ENCODE measurements at regions not wholly inside any gene's neighbourhood (a gene's known extent, or its start where the extent isn't known, plus 50 kb on each side); places are given as distances from the start of the nearest gene placed in this dataset.

DNA sequence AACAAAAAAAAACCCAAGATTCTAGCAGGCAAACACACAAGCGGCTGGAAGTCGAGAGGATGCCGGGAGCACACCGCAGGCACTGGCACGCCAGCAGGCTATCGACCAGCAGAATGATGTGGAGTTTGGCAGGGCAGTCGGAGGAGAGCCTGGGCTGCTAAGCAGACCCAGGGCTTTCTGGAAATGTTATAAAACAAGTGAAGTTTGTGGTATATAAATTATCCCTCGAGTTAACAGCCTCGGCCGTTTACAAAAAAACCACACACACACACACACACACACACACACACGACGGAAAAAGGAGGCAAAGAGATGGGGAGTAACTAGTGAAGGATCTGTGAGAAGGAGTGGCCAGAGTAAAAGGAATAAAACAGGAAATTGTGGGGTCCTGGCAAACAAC, 87.2 kb upstream of the IVNS1ABP start:
- Histone ChIP-seq H3K27me3 (replicated peaks; ENCODE audit: control insufficient read depth, insufficient read depth, low read length, poor library complexity, severe bottlenecking) (no peaks in the 10 kb centered on the region), H3K36me3 (ENCODE audit: control insufficient read depth, insufficient read depth, low read length) (no peaks in the 10 kb centered on the region), H3K4me3 (ENCODE audit: insufficient read depth, low read depth, low read length, poor library complexity, severe bottlenecking) (no peak overlapping the region), H3K4me1 (ENCODE audit: control insufficient read depth, insufficient read depth, low read length, poor library complexity, severe bottlenecking) (no peaks in the 10 kb centered on the region), H3K27ac (ENCODE audit: insufficient read depth, low read length, poor library complexity, severe bottlenecking) (no peak overlapping the region), H3K9me3 (ENCODE audit: control insufficient read depth, low read length) (no peaks in the 10 kb centered on the region)
- no peak for DNase-seq

DNA sequence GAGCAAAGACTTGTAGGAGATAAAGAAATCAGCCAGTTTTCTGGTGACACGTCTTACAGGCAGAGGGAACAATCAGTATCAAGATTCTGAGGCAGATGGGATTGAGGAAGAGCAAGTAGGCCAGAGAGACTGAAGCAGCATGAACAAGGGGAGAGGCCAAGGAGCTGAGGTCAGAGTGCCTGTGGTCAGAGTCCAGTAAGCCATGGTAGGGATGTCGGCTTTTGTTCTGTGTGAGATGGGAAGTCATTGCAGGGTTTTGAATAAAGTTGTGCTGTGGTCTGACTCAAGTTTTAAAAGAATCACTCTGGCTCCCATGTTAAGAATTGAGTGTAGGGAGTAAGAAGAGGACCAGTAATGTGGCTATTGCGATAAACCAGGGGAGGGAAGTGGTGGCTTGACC, 85.9 kb upstream of the IVNS1ABP start:
- Histone ChIP-seq H3K27ac (ENCODE audit: insufficient read depth, low read length, poor library complexity, severe bottlenecking) (no peak overlapping the region), H3K4me3 (ENCODE audit: insufficient read depth, low read depth, low read length, poor library complexity, severe bottlenecking) (no peak overlapping the region)

DNA sequence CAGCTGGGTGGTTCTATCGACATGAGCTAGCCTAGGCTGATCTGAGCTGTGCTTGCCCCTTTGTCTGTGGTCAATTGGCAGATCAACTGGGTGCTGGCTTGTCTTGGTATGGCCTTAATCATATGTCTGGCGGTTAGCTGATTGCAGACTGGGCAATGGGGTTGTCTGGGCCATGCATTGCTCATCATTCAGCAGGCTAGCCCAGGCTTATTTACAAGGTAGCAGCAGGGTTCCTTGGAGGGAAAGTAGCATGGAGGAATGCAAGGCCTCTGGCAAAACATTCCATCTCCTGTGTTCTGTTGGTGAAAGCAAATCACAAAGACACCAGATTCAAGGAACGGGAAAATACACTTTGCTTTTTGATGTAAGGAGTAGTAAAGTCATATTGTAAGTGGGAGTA, 84.0 kb upstream of the IVNS1ABP start:
- Histone ChIP-seq H3K9me3 (ENCODE audit: control insufficient read depth, low read length) (no peaks in the 10 kb centered on the region), H3K27ac (ENCODE audit: insufficient read depth, low read length, poor library complexity, severe bottlenecking) (no peak overlapping the region), H3K36me3 (ENCODE audit: control insufficient read depth, insufficient read depth, low read length) (no peaks in the 10 kb centered on the region), H3K4me1 (ENCODE audit: control insufficient read depth, insufficient read depth, low read length, poor library complexity, severe bottlenecking) (no peaks in the 10 kb centered on the region), H3K27me3 (replicated peaks; ENCODE audit: control insufficient read depth, insufficient read depth, low read length, poor library complexity, severe bottlenecking) (no peaks in the 10 kb centered on the region), H3K4me3 (ENCODE audit: insufficient read depth, low read depth, low read length, poor library complexity, severe bottlenecking) (no peak overlapping the region)
- no peak for DNase-seq

More for the DNA sequence above, 85.9 kb upstream of the IVNS1ABP start:
- Histone ChIP-seq H3K4me1 (ENCODE audit: control insufficient read depth, insufficient read depth, low read length, poor library complexity, severe bottlenecking) (no peaks in the 10 kb centered on the region), H3K36me3 (ENCODE audit: control insufficient read depth, insufficient read depth, low read length) (no peaks in the 10 kb centered on the region), H3K9me3 (ENCODE audit: control insufficient read depth, low read length) (no peaks in the 10 kb centered on the region), H3K27me3 (replicated peaks; ENCODE audit: control insufficient read depth, insufficient read depth, low read length, poor library complexity, severe bottlenecking) (no peaks in the 10 kb centered on the region)
- no peak for DNase-seq

DNA sequence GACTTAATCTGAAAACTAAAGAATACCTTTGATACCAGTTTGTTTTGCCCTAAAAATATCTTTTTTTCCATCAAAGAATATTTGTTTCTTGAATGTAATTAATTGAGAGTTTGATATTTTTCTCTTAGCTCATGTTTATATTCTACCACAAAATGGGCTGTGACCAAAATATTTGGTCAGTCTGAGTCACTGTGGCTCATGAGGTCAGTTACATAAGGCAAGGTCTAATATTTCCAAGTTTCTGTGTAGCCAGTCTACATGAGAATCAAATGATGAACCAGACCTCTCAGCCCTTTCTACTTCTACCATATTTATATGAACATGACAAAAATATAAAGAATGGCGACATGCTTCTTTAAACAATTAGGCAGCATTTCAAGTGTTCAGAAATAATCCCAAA, 83.0 kb upstream of the IVNS1ABP start:
- Histone ChIP-seq H3K27me3 (replicated peaks; ENCODE audit: control insufficient read depth, insufficient read depth, low read length, poor library complexity, severe bottlenecking) (no peaks in the 10 kb centered on the region), H3K4me3 (ENCODE audit: insufficient read depth, low read depth, low read length, poor library complexity, severe bottlenecking) (no peak overlapping the region), H3K9me3 (ENCODE audit: control insufficient read depth, low read length) (no peaks in the 10 kb centered on the region), H3K4me1 (ENCODE audit: control insufficient read depth, insufficient read depth, low read length, poor library complexity, severe bottlenecking) (no peaks in the 10 kb centered on the region), H3K36me3 (ENCODE audit: control insufficient read depth, insufficient read depth, low read length) (no peaks in the 10 kb centered on the region), H3K27ac (ENCODE audit: insufficient read depth, low read length, poor library complexity, severe bottlenecking) (no peak overlapping the region)
- no peak for DNase-seq

DNA sequence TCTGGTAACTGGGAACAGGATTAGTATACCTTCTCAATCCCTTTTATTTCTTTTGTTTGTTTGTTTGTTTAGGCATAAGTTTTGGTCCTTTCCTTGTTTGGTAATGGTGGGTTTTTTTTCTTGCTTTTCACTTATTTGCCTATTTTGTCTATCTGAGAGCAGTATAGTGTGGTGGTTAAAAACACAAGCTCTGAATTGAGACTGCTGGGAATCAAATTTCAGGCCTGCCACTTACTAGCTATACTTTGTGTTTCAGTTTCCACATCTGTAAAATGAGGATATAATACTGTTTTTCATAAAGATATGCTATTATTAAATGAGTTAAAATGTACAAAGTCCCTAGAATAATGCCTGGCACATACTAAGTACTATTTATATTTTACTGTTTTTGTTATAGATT, 81.6 kb upstream of the IVNS1ABP start:
- no peak for DNase-seq
- Histone ChIP-seq H3K4me3 (ENCODE audit: insufficient read depth, low read depth, low read length, poor library complexity, severe bottlenecking) (no peak overlapping the region), H3K27ac (ENCODE audit: insufficient read depth, low read length, poor library complexity, severe bottlenecking) (no peak overlapping the region), H3K27me3 (replicated peaks; ENCODE audit: control insufficient read depth, insufficient read depth, low read length, poor library complexity, severe bottlenecking) (no peaks in the 10 kb centered on the region), H3K4me1 (ENCODE audit: control insufficient read depth, insufficient read depth, low read length, poor library complexity, severe bottlenecking) (no peaks in the 10 kb centered on the region), H3K9me3 (ENCODE audit: control insufficient read depth, low read length) (no peaks in the 10 kb centered on the region), H3K36me3 (ENCODE audit: control insufficient read depth, insufficient read depth, low read length) (no peaks in the 10 kb centered on the region)

DNA sequence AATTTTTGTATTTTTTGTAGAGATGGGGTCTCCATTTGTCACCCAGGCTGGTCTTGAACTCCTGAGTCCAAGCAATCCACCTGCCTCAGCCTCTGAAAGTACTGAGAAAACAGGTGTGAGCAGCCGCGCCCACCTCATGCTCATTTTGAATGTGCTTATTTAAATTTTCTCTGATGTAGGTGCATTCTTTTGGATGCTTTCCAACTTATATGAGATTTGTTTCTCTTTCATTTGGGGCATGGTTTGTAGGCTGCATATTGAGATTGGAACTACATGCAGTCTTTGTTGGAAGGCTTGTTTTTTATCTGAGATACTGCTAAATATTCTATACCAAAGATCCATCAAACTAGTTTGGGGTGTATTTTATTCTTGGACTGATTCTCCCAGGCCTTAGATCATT, 81.0 kb upstream of the IVNS1ABP start:
- no peak for DNase-seq
- Histone ChIP-seq H3K4me3 (ENCODE audit: insufficient read depth, low read depth, low read length, poor library complexity, severe bottlenecking) (no peak overlapping the region), H3K36me3 (ENCODE audit: control insufficient read depth, insufficient read depth, low read length) (no peaks in the 10 kb centered on the region), H3K27ac (ENCODE audit: insufficient read depth, low read length, poor library complexity, severe bottlenecking) (no peak overlapping the region), H3K4me1 (ENCODE audit: control insufficient read depth, insufficient read depth, low read length, poor library complexity, severe bottlenecking) (no peaks in the 10 kb centered on the region), H3K9me3 (ENCODE audit: control insufficient read depth, low read length) (no peaks in the 10 kb centered on the region), H3K27me3 (replicated peaks; ENCODE audit: control insufficient read depth, insufficient read depth, low read length, poor library complexity, severe bottlenecking) (no peaks in the 10 kb centered on the region)

DNA sequence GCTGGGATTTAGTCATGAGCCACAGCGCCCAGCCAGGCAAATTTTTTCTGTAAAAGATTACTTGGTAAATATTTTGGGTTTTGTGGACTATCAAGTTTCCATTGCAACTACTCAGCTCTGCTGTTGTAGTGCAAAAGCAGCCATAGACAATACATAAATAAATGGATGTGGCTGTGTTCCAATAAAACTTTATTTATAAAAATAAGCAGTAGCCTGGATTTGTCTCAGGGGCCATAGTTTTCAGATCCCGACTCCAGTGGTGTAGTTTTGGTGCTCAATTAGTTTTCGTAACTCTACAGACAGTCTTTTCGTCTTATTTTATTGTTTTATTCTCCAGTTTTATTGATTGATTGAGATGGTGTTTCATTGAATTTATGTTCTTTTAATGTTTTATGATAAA, 80.1 kb upstream of the IVNS1ABP start:
- no peaks in the 10 kb centered on the region for H3K4me1 ChIP-seq (ENCODE audit: control insufficient read depth, insufficient read depth, low read length, poor library complexity, severe bottlenecking)
- DNase-seq = no peak
- no peaks in the 10 kb centered on the region for H3K36me3 ChIP-seq (ENCODE audit: control insufficient read depth, insufficient read depth, low read length)
- H3K4me3 ChIP-seq (ENCODE audit: insufficient read depth, low read depth, low read length, poor library complexity, severe bottlenecking) = no peak overlapping the region
- H3K9me3 ChIP-seq (ENCODE audit: control insufficient read depth, low read length) = no peaks in the 10 kb centered on the region
- H3K27me3 ChIP-seq (replicated peaks; ENCODE audit: control insufficient read depth, insufficient read depth, low read length, poor library complexity, severe bottlenecking) = no peaks in the 10 kb centered on the region
- H3K27ac ChIP-seq (ENCODE audit: insufficient read depth, low read length, poor library complexity, severe bottlenecking) = no peak overlapping the region

DNA sequence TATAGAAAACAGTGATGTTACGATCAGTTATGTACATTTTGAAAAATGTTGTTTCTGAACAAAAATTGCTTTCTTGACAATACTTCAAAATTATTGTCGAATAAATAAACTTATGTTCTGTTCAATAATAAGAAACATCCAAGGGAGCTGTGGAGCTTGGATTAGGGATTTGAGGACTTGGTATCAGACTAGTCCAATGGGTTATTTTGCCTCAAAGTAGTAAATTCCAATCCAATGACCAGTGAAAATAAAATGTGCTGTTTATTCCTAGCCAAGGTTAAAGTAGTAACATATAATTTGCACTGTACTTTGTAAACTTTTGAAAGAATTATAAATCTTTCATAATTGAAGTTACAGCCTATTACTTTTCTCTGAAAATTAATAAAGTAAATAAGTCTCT, 79.1 kb upstream of the IVNS1ABP start:
- no peaks in the 10 kb centered on the region for H3K9me3 ChIP-seq (ENCODE audit: control insufficient read depth, low read length)
- H3K4me1 ChIP-seq (ENCODE audit: control insufficient read depth, insufficient read depth, low read length, poor library complexity, severe bottlenecking) = no peaks in the 10 kb centered on the region
- no peaks in the 10 kb centered on the region for H3K36me3 ChIP-seq (ENCODE audit: control insufficient read depth, insufficient read depth, low read length)
- DNase-seq = no peak
- no peaks in the 10 kb centered on the region for H3K27me3 ChIP-seq (replicated peaks; ENCODE audit: control insufficient read depth, insufficient read depth, low read length, poor library complexity, severe bottlenecking)
- no peak overlapping the region for H3K27ac ChIP-seq (ENCODE audit: insufficient read depth, low read length, poor library complexity, severe bottlenecking)
- H3K4me3 ChIP-seq (ENCODE audit: insufficient read depth, low read depth, low read length, poor library complexity, severe bottlenecking) = no peak overlapping the region

DNA sequence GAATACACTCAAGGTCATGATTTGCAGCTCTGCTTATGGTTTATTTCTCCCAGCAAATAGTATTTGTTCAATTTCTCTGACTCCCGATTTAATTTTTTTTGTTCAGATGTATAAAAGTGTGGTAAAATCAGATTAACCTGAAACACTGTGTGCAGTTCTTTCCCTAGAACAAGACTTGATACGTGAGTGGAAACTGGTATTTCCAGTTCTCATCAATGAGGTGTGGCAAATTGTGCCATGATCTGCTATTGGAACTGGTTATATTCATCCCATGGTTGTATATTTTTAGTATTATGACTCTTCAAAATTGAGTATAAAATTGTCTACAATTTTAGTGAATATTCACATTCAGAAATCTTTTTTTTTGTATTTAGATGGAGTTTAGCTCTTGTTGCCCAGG, 76.8 kb upstream of the IVNS1ABP start:
- no peaks in the 10 kb centered on the region for H3K9me3 ChIP-seq (ENCODE audit: control insufficient read depth, low read length)
- no peaks in the 10 kb centered on the region for H3K36me3 ChIP-seq (ENCODE audit: control insufficient read depth, insufficient read depth, low read length)
- no peaks in the 10 kb centered on the region for H3K27me3 ChIP-seq (replicated peaks; ENCODE audit: control insufficient read depth, insufficient read depth, low read length, poor library complexity, severe bottlenecking)
- H3K4me3 ChIP-seq (ENCODE audit: insufficient read depth, low read depth, low read length, poor library complexity, severe bottlenecking) = no peak overlapping the region
- DNase-seq = no peak
- H3K27ac ChIP-seq (ENCODE audit: insufficient read depth, low read length, poor library complexity, severe bottlenecking) = no peak overlapping the region
- H3K4me1 ChIP-seq (ENCODE audit: control insufficient read depth, insufficient read depth, low read length, poor library complexity, severe bottlenecking) = no peaks in the 10 kb centered on the region

DNA sequence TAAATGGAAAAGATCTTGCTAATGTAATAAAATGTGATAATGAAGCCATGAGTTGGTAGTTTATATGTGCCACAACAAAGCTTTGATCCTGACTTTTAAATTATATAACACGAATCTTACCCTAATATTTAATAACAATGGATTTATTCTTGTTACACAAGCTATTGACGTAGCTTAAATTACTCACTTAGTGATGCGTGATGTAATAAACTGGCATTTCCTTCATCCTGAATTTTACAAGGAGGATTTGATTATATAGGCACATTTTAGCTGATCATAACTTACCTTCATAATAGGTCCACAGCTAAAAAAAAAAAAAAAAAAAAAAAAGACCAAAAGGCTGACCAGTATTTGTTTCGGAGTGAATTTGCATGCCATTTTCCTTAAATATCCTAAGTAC, 76.2 kb upstream of the IVNS1ABP start:
- no peak overlapping the region for H3K27ac ChIP-seq (ENCODE audit: insufficient read depth, low read length, poor library complexity, severe bottlenecking)
- DNase-seq = no peak
- H3K4me1 ChIP-seq (ENCODE audit: control insufficient read depth, insufficient read depth, low read length, poor library complexity, severe bottlenecking) = no peaks in the 10 kb centered on the region
- H3K4me3 ChIP-seq (ENCODE audit: insufficient read depth, low read depth, low read length, poor library complexity, severe bottlenecking) = no peak overlapping the region
- no peaks in the 10 kb centered on the region for H3K27me3 ChIP-seq (replicated peaks; ENCODE audit: control insufficient read depth, insufficient read depth, low read length, poor library complexity, severe bottlenecking)
- H3K9me3 ChIP-seq (ENCODE audit: control insufficient read depth, low read length) = no peaks in the 10 kb centered on the region
- no peaks in the 10 kb centered on the region for H3K36me3 ChIP-seq (ENCODE audit: control insufficient read depth, insufficient read depth, low read length)

DNA sequence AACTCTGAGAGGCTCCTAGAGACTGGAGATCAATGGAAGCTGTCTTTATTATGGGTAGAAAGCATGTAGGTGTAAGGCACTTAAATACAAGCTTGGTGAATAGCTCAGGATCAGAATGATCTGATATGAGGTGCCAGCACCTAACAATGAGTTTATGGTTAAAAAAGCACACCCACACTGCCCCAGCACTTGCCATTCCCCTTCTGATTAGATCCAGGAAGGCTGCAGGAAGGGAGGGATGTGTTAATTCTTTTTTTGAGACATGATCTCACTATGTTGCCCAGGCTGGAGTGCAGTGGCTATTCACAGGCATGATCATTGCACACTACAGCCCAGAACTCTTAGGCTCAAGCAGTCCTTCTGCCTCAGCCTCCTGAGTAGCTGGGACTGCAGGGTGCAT, 71.8 kb upstream of the IVNS1ABP start:
- DNase-seq = no peak
- no peaks in the 10 kb centered on the region for H3K4me1 ChIP-seq (ENCODE audit: control insufficient read depth, insufficient read depth, low read length, poor library complexity, severe bottlenecking)
- H3K36me3 ChIP-seq (ENCODE audit: control insufficient read depth, insufficient read depth, low read length) = no peaks in the 10 kb centered on the region
- H3K27ac ChIP-seq (ENCODE audit: insufficient read depth, low read length, poor library complexity, severe bottlenecking) = no peak overlapping the region
- no peaks in the 10 kb centered on the region for H3K27me3 ChIP-seq (replicated peaks; ENCODE audit: control insufficient read depth, insufficient read depth, low read length, poor library complexity, severe bottlenecking)
- no peak overlapping the region for H3K4me3 ChIP-seq (ENCODE audit: insufficient read depth, low read depth, low read length, poor library complexity, severe bottlenecking)
- no peaks in the 10 kb centered on the region for H3K9me3 ChIP-seq (ENCODE audit: control insufficient read depth, low read length)

Measured in effector memory CD4-positive, alpha-beta T cell (primary cell).